GM18867 (cell line): ENCODE measurements at regions not wholly inside any gene's neighbourhood (a gene's known extent, or its start where the extent isn't known, plus 50 kb on each side); places are given as distances from the start of the nearest gene placed in this dataset.
"Not testable (repeated sequence)": the region's sequence is repeated elsewhere in the genome, so short reads cannot be mapped to it uniquely, and the experiment has no call there.

Experiments used
- ATAC-seq: cut with Tn5 transposase; IDR thresholded peaks from one replicate; pipeline ENCODE4 v1.9.1; 2021; ENCODE audit warnings: mild to moderate bottlenecking, moderate library complexity; ENCODE audit not compliant: unreplicated experiment

DNA sequence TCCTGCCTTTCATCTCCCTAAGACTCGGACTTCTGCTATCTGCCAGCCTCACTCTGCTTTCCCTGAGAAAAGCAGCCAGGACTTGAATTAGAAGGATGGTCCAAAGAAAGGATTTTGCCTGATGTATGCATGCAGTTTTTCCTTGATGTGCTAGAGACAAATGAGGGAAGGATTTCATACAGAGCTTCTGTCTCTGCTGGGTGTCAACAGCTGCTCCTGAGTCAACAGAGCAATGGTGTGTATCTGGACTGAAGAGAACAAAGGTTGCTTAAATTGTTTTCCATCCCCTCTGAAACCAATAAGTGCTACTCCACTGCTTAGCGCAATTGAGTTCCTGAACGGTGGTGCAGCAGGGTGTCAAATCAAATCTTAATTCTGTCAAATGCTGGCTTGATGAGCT is 680.6 kb upstream of the C16orf82 start:
- ATAC-seq, result no peak

DNA sequence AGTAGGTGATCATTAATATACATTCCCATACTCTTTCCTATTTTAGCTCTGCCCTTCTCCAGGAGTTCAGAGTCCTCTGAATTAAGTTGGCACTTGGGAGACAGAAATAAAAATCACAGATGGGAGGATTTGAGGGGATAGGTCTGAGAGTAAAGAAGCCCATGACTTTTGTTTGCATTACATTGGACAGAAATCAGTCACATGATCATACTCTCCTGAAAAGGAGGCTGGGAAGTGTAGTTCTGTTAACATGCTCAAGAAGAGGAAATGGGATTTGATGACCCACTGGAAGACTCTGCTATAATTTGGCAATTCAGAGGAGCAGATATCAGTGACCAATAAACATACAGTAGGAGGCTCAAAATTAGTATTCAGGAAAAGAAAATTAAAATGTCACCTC is 674.9 kb upstream of the C16orf82 start:
- no peak for ATAC-seq

DNA sequence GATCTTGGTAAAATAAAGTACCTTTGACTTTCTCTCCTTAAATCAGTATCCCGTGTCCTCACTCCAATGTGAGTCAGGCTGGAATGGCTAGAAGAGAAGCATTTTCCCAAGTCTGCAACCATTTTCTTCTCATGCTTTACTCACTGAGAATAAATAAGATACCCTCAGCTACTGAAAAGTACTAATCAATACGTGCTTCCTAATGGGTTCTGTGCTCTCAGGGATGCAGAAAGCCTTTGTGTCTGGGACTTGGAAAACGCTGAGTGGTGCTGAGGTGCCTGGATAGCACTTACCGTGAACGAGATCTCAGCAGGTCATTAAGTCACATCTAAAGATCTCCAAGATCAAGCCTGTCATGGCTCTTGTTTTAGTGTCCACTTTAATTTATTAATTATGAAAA is 672.3 kb upstream of the C16orf82 start:
- no peak for ATAC-seq

DNA sequence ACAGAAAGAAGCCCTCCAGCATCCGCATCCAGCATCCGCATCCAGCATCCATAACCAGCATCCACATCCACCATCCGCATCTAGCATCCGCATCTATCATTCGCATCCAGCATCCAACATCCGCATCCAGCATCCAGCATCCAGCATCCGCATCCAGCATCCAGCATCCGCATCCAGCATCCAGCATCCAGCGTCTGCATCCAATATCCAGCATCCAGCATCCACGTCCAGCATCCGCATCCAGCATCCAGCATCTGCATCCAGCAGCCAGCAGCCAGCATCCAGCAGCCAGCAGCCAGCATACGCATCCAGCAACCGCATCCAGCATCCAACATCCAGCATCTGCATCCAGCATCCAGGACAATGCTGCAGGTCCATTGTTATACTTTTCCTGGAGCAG is 671.0 kb upstream of the C16orf82 start:
- ATAC-seq, result no peak

DNA sequence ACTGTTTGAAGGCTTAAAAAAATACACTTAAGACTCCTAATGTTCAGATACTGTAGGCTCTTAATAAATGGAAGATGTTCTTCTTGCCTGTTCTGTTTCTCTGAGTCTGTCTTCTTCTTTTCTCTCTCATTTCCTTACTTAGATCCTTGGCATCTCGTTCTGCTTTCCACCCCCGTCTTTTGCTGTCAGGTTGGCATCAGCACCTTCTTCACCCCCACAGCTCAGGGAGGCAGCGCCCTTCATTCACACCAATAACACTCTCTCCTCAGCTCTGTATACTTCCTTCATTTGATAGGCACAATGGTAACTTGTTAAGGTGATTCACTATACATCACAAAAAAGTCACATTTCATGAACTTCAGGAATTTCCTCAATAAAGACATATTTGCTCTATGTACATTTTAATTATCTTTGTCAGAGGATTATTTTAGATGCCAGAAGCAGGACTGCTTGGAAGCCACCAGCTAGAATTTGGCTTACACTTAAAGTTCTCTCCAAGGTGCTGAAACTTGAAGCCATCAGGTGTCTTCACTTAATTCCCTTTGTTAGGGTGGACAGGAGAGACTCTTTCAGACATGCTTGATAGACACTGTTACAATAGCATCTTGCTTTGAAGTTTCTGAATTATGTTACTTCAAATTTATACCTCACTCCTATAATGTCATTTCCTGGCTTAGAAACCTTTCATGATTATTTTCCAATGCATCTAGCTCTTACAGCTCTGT is 670.1 kb upstream of the C16orf82 start:
- no peak for ATAC-seq

DNA sequence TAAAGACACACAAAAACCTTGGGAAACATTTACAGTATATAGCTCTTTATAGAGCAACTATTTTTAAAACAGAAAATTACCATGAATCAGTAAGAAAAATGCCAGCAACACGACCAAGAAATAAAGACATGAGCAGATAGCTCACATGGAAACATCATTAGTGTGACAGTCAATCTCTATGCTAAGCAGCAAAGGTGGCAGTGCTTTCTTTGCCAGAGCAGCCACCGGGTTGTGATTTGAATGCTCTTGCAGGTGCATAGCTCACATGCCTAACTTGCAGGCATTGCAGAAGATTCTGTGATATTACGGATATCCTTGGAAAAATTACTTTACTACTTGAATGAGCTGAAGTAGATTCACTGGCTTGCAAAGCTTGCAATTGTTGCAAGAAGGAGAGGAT is 652.9 kb upstream of the C16orf82 start:
- ATAC-seq, result no peak

DNA sequence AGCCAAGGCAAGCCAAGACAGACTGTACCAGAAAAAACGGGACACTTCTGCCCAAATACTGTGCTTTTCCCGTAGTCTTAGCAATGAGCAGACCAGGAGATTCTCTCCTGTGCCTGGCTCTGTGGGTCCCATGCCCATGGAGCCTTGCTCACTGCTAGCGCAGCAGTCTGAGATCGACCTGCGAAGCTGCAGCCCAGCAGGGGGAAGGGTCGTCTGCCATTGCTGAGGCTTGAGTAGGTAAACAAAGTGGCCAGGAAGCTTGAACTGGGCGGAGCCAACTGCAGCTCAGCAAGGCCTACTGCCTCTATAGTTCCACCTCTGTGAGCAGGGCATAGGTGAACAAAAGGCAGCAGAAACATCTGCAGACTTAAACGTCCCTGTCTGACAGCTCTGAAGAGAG is 647.3 kb upstream of the C16orf82 start:
- not testable (repeated sequence) for ATAC-seq

DNA sequence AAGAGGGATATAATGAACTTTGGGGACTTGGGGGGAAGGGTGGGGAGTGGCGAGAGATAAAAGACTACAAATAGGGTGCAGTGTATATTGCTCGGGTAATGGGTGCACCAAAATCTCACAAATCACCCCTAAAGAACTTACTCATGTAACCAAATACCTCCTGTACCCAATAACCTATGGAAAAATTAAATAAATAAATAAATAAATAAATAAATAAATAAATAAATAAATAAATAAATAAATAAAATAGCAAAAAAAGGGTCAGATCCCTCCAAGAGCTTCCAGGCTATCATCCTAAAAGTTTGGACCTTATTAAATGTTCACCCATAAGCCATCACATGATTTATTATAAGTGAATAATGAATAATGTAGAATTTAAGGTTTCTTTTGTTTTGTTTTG is 636.1 kb upstream of the C16orf82 start:
- no peak for ATAC-seq

DNA sequence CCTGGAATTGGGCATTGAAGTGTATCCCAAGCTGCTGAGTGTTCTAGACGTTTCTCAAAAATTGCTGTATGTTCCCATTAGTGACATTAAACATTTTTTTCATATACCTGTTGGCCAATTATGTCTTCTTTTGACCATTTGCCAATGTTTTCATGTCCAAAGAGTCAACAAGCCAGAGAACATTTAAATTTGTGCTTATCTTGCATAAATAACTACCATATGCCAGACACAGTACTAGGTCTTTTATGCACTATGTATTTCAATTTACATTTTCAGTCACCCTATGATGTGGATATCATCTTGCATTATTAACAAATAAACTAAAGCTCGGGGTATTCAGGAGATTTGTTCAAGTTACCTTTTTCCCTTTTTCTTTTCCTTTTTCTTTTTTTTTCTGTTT is 632.9 kb upstream of the C16orf82 start:
- ATAC-seq, result no peak

DNA sequence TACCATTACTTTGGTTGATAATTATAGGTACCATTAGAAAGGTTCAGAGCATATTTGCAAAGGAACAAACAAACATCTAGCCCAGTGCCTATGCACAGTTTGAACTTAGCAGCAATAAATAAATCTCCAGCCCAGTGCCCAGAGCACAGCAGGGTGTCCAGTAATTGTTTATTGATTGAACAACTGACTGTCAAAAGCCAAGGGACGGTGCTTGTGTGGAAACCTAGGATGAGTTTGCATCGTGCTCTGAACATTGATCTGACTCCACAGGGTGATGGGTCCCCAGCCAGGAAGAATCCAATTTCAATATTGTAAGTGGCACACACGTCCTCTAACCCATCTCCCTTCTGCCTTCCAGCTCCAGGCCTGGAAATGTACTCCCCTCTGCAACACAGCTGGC is 625.5 kb upstream of the C16orf82 start:
- no peak for ATAC-seq

DNA sequence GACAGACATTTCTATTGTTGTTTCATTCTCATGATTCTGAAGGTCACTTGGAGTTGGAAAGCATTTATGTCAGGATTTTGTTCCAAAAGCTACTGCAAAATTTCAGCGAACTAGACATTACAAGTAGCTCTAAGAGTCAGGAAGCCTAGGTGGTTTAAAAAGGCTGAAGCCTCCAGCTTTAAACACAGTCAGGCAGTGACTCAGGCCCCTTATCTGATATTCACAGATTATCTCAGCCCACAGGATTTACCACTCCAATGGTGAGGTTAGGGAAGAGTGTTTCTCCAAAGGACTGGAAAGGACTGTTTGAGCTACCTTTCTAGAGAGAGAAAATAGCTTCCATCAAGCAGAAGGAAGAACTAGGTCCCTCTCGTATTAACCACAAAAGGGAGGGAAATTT is 624.4 kb upstream of the C16orf82 start:
- ATAC-seq, result no peak

DNA sequence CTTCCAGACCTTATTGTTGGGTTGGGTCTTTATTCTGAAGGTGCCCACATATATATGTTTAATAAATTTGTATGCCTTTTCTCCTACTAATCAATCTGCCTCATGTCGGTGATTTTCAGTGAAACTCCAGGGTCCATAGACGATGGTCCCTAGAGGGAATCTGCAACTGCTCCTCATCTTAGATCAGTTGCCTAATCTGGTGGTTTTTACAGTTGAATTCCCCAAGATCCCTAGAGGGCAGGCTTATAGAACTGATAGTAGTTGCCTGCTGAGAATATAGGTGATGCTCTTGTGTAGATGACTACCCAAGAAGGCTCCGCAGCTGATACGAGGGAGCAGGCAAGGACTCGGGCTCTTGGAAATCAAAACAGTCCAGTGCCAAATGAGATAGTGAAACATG is 619.2 kb upstream of the C16orf82 start:
- ATAC-seq, result no peak

DNA sequence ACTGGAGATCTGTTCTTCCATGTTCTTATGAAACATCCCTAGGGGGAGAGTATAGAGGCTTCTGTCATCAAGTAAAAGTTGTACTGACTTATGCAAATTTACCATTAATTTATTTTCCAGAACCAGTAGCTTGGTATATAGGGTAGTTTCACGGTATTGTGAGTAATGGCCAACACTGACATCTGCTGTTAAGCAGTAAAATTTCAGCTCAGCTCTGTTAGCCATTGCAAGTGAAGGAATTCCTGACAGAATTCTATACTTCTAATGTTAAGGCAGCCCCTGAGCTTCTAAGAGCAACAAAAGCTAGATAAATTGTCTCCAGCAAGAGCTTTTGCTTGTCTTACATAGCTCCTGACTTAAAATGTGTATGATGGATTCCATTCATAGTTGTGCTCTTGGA is 613.5 kb upstream of the C16orf82 start:
- no peak for ATAC-seq

DNA sequence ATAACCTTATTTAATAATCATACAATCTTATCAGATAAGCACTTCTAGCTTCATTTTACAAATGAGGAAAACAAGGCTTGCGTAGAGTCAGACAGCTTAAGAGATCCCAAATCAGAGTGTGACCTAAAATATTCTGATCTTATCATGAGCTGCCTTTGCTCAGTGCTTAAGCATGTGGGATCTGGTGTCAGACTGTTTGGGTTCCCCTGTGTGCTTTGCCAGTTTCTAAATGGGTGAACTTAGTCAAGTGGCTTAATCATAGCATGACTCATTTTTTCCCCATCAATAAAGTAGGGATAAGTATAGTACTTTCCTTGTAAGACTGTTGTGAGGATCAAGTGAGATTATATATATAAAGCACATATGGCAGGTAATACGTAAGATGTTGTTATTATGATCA is 612.6 kb upstream of the C16orf82 start:
- ATAC-seq, result no peak

DNA sequence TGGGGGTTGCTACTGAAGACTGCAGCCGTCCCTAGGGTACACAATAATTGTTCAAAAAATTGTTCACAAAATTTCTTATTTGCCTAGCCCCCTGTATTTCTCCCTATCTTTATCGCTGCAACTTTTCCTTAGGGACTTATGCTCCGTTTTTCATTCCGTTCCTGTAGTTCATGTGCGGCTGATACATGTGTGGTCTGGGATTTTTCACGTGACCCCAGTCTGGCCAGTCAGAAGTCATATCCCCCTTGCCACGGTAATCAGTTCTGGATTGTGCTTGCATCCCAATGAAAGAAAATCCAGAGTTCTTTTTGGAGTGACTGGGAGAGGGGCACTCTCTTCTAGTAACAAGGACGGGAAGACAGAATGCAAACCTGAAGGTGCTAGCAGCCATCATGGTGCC is 610.7 kb upstream of the C16orf82 start:
- ATAC-seq, result no peak

DNA sequence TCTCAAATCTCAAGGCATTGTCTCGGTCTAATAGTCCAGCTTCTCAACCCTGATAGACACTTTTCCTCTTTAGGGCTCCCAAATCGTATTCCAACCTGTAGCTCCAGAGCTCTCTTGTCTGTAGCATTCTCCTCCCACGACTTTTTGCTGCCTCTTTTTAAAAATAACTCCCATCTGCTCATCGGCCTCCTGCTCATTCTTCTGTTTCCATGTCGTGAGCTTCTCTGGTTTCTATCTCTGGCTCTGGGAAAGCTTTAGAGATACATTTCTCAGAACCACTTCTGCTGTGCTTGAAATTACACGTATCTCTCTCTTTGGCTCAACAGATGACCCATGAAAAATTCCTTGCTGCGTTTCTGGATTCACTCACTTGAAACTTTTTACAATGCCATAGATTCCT is 609.6 kb upstream of the C16orf82 start:
- no peak for ATAC-seq

DNA sequence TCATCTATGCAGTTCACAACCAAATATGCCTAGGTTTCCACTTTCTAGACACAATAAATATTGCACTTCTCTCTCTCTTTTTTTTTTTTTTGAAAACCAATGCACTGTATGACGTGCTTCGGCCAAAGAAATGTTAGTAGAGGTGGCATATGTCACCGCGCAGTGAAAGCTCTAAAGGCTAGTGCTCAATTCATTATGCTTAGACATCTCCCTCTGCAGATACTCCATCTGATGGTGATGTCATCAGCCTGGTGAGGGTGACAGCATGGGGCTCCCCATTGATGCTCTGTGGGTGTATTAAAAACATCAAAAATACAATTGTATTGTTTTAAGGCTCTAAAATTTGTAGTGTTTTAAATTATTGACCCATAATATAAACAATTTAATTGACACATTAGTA is 608.8 kb upstream of the C16orf82 start:
- ATAC-seq, result no peak

DNA sequence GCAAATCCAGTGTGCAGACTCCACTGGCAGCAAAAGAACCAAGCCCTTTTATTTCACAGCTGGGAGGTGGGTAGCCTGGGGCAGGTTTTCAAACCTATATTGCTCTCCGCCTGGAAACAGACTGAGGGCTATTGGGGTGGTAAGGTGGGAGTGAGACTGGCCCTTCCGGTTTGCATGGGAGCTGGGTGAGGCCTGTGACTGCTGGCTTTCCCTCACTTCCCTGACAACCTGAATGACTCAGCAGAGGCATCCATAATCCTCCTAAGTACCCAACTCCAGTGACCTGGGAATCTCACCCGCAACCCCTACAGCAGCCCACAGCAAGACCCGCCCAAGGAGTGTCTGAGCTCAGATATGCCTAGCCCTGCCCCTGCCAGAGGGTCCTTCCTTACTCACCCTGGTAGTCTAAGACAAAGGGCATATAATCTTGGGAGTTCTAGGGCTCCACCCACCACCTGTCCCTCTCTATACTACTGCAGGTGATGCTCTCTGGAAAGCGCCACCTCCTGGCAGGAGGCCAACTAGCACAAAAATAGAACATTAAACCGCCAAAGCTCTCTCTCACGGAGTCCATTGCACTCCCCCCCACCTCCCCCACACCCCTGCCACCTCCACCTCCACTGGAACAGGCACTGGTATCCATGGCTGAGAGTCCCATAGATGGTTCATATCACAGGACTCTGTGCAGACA is 602.0 kb upstream of the C16orf82 start:
- no peak for ATAC-seq

DNA sequence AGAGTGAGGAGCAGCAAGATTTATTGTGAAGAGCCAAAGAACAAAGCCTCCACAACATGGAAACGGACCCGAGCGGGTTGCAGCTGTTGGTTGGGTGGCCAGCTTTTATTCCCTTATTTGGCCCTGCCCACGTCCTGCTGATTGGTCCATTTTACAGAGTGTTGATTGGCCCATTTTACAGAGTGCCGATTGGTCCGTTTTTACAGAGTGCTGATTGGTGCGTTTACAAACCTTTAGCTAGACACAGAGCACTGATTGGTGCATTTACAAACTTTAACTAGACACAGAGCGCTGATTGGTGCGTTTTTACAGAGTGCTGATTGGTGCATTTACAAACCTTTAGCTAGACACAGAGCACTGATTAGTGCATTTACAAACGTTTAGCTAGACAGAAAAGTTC is 592.3 kb upstream of the C16orf82 start:
- ATAC-seq, result not testable (repeated sequence)

DNA sequence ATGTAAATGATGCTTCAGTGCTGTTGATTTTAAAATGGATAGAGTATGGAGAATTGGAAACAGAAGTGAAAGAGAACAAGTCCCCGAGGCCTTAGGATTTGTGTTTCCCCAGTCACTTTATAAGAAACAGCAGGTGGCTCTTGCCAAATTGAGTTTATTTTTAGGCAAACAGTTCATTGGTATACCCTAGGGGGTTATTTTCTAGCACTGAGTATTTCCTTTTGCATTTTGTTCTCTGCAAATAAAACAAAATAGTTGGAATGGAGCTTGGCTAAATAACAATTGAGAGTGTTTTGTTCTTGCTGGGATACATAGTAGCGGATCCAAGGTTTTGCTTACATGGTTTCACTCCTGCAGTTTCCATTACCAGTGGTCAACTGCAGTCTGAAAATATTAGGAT is 591.1 kb upstream of the C16orf82 start:
- no peak for ATAC-seq

DNA sequence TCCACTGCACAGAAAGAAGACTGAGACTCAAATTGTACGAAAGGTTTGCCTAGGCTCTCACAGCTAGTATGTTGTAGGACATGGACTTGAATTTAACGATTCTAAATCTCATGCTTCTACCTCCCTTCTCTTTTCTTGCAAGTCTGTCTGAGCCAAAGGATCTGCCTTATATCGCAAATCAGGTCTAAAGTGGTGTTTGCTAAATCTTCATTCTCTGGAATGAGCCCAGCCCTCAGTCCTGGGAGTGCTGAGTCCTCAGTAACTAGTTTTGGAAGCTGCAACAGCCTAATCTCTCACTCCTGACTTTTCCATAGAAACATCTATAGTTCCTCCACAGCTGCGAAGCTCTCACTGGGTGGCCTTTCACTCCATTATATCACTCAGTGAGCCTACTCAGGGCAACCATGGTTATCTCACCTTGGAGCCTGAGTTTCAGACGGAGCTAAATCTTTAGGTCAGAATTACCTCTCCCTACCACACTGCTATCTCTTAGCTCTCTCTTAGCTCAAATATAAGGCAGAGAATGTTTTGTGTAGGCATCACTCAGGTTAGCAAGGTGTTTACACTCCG is 575.5 kb upstream of the C16orf82 start:
- no peak for ATAC-seq

DNA sequence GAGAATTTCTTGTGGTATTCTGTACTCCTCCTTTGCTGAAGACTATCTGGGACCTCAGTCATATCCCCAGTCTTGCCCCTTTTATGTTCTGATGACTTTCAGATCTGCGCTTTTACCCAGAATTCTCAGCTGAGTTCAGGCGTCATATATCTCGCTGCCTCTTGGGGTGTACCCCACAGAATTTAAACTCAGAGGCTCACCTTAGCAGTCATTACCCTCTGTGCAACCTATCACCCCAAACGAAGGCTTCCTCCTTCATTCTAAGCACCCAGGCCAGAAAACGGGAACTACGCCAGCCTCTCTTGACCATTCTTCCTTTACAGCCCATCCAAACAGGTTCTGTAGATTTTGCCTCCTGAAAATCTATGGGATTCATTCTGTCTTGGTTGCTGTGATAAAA is 574.8 kb upstream of the C16orf82 start:
- ATAC-seq, result no peak

DNA sequence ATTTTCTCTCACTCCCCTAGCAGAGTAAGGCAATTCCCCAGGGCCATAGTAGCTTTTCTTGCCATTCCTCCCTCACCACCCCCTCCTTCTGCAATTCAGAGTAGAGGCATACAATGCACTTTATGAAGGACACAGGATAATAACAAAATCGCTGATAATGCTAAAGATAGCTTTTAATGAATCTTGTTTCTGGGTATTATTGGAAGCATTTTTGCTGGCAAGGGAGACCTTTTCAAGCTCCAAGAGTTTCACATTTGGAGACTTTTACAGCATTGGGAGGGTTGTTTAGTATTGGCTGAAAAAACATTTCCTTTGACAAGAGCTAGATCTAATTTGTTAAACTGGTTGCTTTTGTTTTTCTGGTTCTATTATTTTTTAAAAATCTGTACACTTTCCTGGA is 573.0 kb upstream of the C16orf82 start:
- ATAC-seq, result no peak
